K562 (cell line): ENCODE measurements at regions not wholly inside any gene's neighbourhood (a gene's known extent, or its start where the extent isn't known, plus 50 kb on each side); places are given as distances from the start of the nearest gene placed in this dataset.

Source experiments
- ATAC-seq: fragments of 200-7000 bp; cut with Tn5 transposase; 3 replicates; pipeline ENCODE4 v1.9.1; 2020; ENCODE audit warnings: moderate library complexity
- BruUV-seq: library from RNA; stranded (reverse); fragments of 400-500 nt; replicated peaks from 2 replicates; lab custom pipeline; 2021; lab: Mats Ljungman, UMichigan
- CTCF ChIA-PET: fragments of 300-600 bp; formaldehyde crosslinking; extraction: SDS; loops from one replicate; lab custom pipeline; 2021; ENCODE audit warnings: low intra/inter-chr PET ratio; lab: Yijun Ruan, JAX
- POLR2A ChIA-PET: fragments of 300-600, 350-650 bp; sonication (Branson Sonifier 250); formaldehyde crosslinking; extraction: SDS; loops from one replicate; lab custom pipeline; 2021; ENCODE audit warnings: antibody characterized with exemption, inconsistent platforms; lab: Yijun Ruan, JAX
- DNase-seq, 4 experiments: peaks; one replicate each; pipeline versions ENCODE4 v3.0.0 to v3.0.0-alpha.2; 2011 to 2018; ENCODE audit warnings: low spot score in 3 of 4, mixed read lengths in 3 of 4; ENCODE audit errors: extremely low read depth in 1 of 4
- FAIRE-seq: peaks from 2 replicates; lab custom pipeline; 2011; peaks lifted over from hg19 to GRCh38; lab: Jason Lieb, UNC
- H2AFZ ChIP-seq: 2 replicates; pipeline ENCODE4 v1.6.0; 2011; ENCODE audit warnings: low read depth, low read length, control low read depth, inconsistent platforms
- H3K27ac ChIP-seq: fragments of 200-600 bp; 3 replicates; pipeline ENCODE4 v1.8.0; 2011; ENCODE audit warnings: low read depth, mild to moderate bottlenecking, control low read depth, inconsistent platforms, low read length, moderate library complexity, mixed read lengths; ENCODE audit errors: extremely low read depth
- H3K27me3 ChIP-seq, 2 experiments: fragments of 300-600 bp in 1 of 2; 2 replicates in 1 of 2; 3 replicates in 1 of 2; pipeline versions ENCODE4 v1.6.0 to v1.8.0; 2011; ENCODE audit warnings: inconsistent platforms in 2 of 2, low read length in 2 of 2, mild to moderate bottlenecking in 1 of 2, mixed read lengths in 1 of 2, moderate library complexity in 1 of 2; ENCODE audit not compliant: control insufficient read depth in 2 of 2, insufficient read depth in 2 of 2
- H3K36me3 ChIP-seq: fragments of 300-600 bp; 3 replicates; pipeline ENCODE4 v1.8.0; 2011; ENCODE audit warnings: mild to moderate bottlenecking, low read length, inconsistent platforms; ENCODE audit not compliant: control insufficient read depth, insufficient read depth
- H3K4me1 ChIP-seq, 2 experiments: fragments of 200-600 bp in 1 of 2; replicated peaks in 1 of 2; 2 replicates in 1 of 2; 3 replicates in 1 of 2; pipeline versions ENCODE4 v1.5.1 to v1.8.0; 2011; ENCODE audit warnings: inconsistent platforms in 2 of 2, low read length in 2 of 2, mild to moderate bottlenecking in 1 of 2, mixed read lengths in 1 of 2, moderate library complexity in 1 of 2; ENCODE audit not compliant: control insufficient read depth in 2 of 2, insufficient read depth in 2 of 2
- H3K4me2 ChIP-seq: 2 replicates; pipeline ENCODE4 v1.6.1; 2011; ENCODE audit warnings: low read length, control low read depth, inconsistent platforms, mixed read lengths; ENCODE audit not compliant: insufficient read depth
- H3K4me3 ChIP-seq: fragments of 200-600 bp; sonication (generic), shearing (Covaris generic); 2 replicates; pipeline ENCODE4 v1.5.1; 2016; ENCODE audit warnings: control low read depth, inconsistent platforms
- H3K79me2 ChIP-seq: fragments of 200-600 bp; 3 replicates; pipeline ENCODE4 v1.8.0; 2011; ENCODE audit warnings: low read length, inconsistent platforms; ENCODE audit not compliant: control insufficient read depth, insufficient read depth
- H3K9ac ChIP-seq, 2 experiments: 2 replicates each; pipeline versions ENCODE4 v1.6.0 to v1.6.1; 2011; ENCODE audit warnings: low read depth in 2 of 2, low read length in 2 of 2, control low read depth in 1 of 2, inconsistent platforms in 1 of 2, mild to moderate bottlenecking in 1 of 2, mixed read lengths in 1 of 2; ENCODE audit not compliant: insufficient read depth in 1 of 2
- H3K9me1 ChIP-seq: one replicate; pipeline ENCODE4 v1.6.0; 2011; ENCODE audit warnings: inconsistent platforms, mild to moderate bottlenecking, low read length, moderate library complexity; ENCODE audit not compliant: control insufficient read depth, insufficient read depth
- H3K9me3 ChIP-seq: replicated peaks from 2 replicates; pipeline ENCODE4 v1.5.1; 2011; ENCODE audit warnings: low read depth, low read length, inconsistent platforms; ENCODE audit not compliant: control insufficient read depth, insufficient read depth
- H4K20me1 ChIP-seq: replicated peaks from 2 replicates; pipeline ENCODE4 v1.6.1; 2011; ENCODE audit warnings: low read length, inconsistent platforms, mixed read lengths; ENCODE audit not compliant: control insufficient read depth, insufficient read depth
- ARID3B ChIP-seq: fragments of 250-450 bp; sonication (Bioruptor Pico); IDR thresholded peaks from 2 replicates; pipeline ENCODE4 v1.4.0; 2020; ENCODE audit warnings: borderline replicate concordance
- ZBTB17 ChIP-seq: fragments of 450-650 bp; formaldehyde crosslinking; IDR thresholded peaks from 2 replicates; pipeline ENCODE4 v1.4.0; 2020; ENCODE audit warnings: mild to moderate bottlenecking
- WGBS: fragments of 100-300 bp; shearing (Covaris generic); methylation state at CpG from one replicate; pipeline ENCODE4 v1.1.6; 2016; ENCODE audit warnings: low coverage, mixed read lengths; ENCODE audit not compliant: insufficient coverage; ENCODE audit errors: missing lambda C conversion rate; 5-methylcytosine and 5-hydroxymethylcytosine counted together
- in situ Hi-C: fragments of 300-500 bp; cut with MboI; formaldehyde crosslinking; loops from 4 replicates; pipeline ENCODE4 v1.15.0; 2018; ENCODE audit warnings: inconsistent platforms, mixed read lengths
- intact Hi-C: fragments of 100-400 bp; cut with micrococcal nuclease; formaldehyde crosslinking; loops from 2 replicates; pipeline ENCODE4 v1.14.2; 2022
- TF ChIP-seq, protein P1 (sequence below): fragments of 450-650 bp; IDR thresholded peaks from 2 replicates; pipeline ENCODE4 v1.6.1; 2016; ENCODE audit warnings: mild to moderate bottlenecking, moderate library complexity

DNA sequence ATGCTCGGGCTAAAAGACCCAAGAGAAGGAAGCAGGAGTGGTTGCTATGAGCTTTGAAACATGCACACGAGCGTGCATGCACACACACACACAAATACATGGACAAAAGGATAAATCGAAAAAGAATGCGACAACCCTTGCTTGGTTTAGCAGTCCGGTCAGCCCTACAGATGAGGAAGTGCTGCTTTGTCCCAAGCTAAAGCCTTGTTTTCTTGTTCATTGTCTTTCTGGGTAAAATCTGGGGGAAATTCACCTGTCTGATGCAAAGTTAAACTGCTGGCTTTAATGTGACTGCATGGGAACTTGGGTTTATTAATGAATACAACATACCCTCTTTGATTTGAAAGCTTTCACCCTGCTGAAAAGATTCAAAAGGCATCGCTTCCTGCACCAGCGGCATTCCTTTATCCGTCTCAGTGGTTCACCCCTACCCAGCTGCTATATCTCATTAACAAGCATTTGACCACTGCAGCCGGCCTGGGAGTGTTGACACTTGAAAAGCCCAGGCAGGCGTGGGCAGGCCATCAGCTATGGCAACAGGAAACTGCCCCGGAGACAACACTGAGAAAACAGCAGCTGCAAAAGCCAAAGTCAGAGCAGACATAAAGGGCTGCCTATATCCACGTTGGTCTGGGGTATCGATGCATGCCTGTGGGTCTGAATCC is 301.7 kb downstream of the NDFIP2 start:
- ChIA-PET POLR2A (no interaction called here), CTCF (no interaction called here)
- no peaks in the 10 kb centered on the region for H3K4me1 ChIP-seq
- H3K27me3 ChIP-seq, result no peaks in the 10 kb centered on the region
- 2% methylated on average over 12 of the region's 14 CpGs for WGBS
- no peaks in the 10 kb centered on the region for H3K36me3 ChIP-seq
- no peaks in the 10 kb centered on the region for H3K79me2 ChIP-seq
- no peak overlapping the region for H3K4me2 ChIP-seq
- BruUV-seq, result no TSS peak
- H3K9me3 ChIP-seq, result no peaks in the 10 kb centered on the region
- no peaks in the 10 kb centered on the region for H3K9me1 ChIP-seq
- DNase-seq (no peak), ATAC-seq (no peak)
- in situ Hi-C loops, result no loop called here
- H4K20me1 ChIP-seq, result no peaks in the 10 kb centered on the region
- no peak overlapping the region for H3K9ac ChIP-seq
- TF ChIP-seq, protein P1, sequence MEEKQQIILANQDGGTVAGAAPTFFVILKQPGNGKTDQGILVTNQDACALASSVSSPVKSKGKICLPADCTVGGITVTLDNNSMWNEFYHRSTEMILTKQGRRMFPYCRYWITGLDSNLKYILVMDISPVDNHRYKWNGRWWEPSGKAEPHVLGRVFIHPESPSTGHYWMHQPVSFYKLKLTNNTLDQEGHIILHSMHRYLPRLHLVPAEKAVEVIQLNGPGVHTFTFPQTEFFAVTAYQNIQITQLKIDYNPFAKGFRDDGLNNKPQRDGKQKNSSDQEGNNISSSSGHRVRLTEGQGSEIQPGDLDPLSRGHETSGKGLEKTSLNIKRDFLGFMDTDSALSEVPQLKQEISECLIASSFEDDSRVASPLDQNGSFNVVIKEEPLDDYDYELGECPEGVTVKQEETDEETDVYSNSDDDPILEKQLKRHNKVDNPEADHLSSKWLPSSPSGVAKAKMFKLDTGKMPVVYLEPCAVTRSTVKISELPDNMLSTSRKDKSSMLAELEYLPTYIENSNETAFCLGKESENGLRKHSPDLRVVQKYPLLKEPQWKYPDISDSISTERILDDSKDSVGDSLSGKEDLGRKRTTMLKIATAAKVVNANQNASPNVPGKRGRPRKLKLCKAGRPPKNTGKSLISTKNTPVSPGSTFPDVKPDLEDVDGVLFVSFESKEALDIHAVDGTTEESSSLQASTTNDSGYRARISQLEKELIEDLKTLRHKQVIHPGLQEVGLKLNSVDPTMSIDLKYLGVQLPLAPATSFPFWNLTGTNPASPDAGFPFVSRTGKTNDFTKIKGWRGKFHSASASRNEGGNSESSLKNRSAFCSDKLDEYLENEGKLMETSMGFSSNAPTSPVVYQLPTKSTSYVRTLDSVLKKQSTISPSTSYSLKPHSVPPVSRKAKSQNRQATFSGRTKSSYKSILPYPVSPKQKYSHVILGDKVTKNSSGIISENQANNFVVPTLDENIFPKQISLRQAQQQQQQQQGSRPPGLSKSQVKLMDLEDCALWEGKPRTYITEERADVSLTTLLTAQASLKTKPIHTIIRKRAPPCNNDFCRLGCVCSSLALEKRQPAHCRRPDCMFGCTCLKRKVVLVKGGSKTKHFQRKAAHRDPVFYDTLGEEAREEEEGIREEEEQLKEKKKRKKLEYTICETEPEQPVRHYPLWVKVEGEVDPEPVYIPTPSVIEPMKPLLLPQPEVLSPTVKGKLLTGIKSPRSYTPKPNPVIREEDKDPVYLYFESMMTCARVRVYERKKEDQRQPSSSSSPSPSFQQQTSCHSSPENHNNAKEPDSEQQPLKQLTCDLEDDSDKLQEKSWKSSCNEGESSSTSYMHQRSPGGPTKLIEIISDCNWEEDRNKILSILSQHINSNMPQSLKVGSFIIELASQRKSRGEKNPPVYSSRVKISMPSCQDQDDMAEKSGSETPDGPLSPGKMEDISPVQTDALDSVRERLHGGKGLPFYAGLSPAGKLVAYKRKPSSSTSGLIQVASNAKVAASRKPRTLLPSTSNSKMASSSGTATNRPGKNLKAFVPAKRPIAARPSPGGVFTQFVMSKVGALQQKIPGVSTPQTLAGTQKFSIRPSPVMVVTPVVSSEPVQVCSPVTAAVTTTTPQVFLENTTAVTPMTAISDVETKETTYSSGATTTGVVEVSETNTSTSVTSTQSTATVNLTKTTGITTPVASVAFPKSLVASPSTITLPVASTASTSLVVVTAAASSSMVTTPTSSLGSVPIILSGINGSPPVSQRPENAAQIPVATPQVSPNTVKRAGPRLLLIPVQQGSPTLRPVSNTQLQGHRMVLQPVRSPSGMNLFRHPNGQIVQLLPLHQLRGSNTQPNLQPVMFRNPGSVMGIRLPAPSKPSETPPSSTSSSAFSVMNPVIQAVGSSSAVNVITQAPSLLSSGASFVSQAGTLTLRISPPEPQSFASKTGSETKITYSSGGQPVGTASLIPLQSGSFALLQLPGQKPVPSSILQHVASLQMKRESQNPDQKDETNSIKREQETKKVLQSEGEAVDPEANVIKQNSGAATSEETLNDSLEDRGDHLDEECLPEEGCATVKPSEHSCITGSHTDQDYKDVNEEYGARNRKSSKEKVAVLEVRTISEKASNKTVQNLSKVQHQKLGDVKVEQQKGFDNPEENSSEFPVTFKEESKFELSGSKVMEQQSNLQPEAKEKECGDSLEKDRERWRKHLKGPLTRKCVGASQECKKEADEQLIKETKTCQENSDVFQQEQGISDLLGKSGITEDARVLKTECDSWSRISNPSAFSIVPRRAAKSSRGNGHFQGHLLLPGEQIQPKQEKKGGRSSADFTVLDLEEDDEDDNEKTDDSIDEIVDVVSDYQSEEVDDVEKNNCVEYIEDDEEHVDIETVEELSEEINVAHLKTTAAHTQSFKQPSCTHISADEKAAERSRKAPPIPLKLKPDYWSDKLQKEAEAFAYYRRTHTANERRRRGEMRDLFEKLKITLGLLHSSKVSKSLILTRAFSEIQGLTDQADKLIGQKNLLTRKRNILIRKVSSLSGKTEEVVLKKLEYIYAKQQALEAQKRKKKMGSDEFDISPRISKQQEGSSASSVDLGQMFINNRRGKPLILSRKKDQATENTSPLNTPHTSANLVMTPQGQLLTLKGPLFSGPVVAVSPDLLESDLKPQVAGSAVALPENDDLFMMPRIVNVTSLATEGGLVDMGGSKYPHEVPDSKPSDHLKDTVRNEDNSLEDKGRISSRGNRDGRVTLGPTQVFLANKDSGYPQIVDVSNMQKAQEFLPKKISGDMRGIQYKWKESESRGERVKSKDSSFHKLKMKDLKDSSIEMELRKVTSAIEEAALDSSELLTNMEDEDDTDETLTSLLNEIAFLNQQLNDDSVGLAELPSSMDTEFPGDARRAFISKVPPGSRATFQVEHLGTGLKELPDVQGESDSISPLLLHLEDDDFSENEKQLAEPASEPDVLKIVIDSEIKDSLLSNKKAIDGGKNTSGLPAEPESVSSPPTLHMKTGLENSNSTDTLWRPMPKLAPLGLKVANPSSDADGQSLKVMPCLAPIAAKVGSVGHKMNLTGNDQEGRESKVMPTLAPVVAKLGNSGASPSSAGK, result no peak
- no peak for TF ChIP-seq ZBTB17 (CRISPR knock-in tag)
- no peak for TF ChIP-seq ARID3B (CRISPR knock-in tag)
- TF ChIP-seq, all 486 proteins: peak for 0
- no peak overlapping the region for H3K4me3 ChIP-seq
- no peak overlapping the region for H3K27ac ChIP-seq
- no peak overlapping the region for H2AFZ ChIP-seq
- intact Hi-C loops, result no loop called here
- FAIRE-seq, result no peak
